Right hindlimb (tissue), 1 donor: ENCODE measurements at regions not wholly inside any gene's neighbourhood (a gene's known extent, or its start where the extent isn't known, plus 50 kb on each side); places are given as distances from the start of the nearest gene placed in this dataset.

Experiments
- DNase-seq: peaks from one replicate; pipeline ENCODE4 v3.0.0-alpha.2; 2018

DNA sequence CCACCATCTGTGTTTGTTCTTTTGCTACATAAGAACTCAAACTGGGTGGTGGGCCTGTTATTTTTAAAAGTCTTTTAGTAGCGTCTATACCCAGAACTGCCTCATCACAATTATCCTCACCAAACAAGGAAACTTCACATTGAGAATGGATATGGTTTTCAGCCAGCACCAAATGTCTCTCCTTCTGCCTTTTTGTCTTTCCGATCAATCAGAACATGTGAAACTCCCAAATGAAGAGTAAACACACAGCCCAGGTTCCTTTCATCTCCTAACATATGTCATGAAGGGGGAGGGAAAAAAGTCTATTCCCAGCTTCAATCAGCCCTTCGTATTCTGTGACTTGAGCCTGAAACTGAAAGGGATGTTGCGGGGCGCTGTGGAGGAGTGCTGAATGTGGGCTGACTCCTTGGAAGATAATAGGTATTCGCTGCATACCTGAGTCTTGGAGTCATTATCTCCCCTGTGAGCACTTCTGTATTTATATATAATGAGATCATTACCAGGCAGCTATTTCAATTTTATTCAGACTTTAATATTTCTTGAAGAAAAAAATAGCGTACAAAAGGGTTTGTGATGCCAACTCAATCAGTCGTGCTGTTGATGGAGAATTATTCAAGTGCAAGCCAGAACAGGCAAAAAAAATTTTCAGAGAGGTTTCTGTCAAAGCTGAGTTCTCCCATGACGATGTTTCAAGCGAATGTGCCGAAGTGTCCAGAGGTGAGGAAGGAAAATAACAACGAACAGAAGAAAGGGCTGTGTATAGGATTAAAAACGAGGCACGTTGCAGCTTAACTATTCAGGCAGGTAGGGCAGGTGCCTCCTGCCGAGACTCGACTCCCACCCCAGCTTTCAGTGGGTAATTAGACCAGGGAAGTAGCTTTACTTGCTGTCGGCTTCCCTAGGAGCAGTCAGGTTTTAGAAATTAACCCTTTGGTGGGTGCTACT is 163.9 kb upstream of the NOCT start:
- DNase-seq = no peak

- DNase-seq = no peak
These were observed 169.9 kb upstream of the NOCT start for GRCh38 chr4:138845664-138846063.

DNA sequence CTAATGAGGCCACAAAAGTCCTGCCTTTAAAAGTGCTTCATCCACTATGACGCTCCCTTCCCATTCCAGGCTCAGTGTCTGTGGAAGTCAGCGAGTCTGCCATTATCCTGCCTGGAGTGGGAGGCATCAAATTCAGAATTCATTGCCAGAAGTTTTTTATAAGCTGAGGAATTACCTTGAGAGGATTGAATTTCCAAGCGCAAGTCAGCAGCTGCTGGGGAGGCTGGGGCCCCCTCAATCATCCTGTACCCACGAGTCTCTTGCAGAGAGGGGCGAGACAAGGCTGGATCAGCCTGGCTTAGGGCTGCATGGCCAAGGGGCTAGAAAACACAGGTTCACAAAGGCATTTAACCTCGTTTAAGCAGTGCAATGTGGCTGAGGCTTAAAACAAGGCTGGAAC is 170.5 kb upstream of the NOCT start:
- no peak for DNase-seq

DNA sequence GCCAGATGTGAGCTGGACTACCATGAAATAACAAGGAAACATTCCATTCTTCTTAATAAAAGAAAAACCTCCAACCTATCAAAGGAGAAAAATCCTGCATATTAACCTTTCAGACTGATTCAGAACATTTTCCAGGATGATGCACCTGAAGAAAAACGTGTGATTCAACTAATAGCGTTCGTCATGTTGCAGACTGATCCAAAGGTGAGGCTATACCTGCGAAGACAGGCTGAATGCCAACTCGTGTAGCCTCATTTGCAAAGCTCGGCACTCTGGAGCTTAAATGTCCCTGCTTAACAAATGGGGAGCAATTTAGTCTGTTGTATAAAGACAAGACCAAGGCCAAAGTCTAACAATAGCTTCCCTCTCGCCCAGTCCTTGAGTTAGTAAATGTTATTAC is 172.0 kb upstream of the NOCT start:
- no peak for DNase-seq

DNA sequence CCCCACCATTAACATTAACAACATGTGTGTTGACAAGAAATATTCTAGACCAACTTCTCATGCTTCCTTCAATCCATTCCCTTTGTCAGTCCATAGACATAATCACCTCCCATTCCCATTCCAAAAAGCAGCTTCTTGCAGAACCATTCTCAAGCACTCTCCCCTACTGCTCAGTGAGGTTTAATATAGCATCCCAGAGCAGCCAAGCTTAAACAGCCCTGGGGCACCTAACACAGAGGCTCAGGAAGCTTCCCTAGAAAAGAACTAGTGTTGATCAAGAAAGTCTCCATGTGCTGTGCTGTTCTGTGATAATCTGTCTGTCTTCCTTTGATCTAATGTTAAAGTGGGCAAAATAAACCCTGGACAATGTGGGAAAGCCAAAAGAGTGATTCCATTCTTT is 174.2 kb upstream of the NOCT start:
- no peak for DNase-seq

DNA sequence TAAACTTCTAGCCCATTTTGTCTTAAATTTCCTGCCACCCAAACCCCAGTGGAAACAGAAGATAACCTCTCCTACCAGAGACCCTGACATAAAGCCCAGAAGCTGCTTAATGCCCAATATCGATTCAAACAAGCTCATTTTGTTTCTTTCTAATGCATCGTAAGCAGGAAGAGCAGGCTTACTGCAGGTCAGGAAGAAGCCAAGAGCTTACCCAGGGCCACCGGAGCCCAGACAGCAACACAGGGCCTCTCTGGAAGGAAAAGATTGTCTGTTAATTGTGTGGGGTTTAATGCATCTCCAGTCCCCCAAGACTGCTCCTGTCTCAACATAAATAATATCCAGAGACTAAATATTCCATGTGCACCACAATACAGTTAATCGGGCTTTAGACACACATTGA is 177.3 kb upstream of the NOCT start:
- DNase-seq = no peak

GRCh38 chr4:138835832-138836533 is 179.6 kb upstream of the NOCT start:
- peak; percentile 43 for DNase-seq

DNA sequence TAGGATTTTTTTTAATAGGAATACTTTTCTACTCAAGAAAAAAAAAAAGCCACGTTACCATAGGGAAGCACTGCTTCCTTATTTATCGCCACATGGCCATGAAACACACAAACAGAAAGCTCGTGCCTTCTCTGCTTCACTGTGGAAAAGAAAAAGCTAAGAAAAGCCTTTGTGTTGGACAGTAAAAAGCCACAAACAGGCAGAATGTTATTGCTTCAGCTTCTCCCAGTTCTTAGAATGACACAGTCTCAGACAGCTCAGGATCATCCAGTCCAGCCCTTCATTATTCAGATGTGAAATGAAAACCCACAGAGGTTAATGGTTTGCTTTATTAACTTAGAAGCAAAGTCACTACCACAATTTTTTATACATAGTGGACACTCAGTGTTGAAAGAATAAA is 181.6 kb upstream of the NOCT start:
- DNase-seq = no peak

GRCh38 chr4:138832563-138832962 is 183.0 kb upstream of the NOCT start:
- no peak for DNase-seq

GRCh38 chr4:138831948-138832347 is 183.6 kb upstream of the NOCT start:
- DNase-seq = no peak

GRCh38 chr4:138828926-138829325 is 186.7 kb upstream of the NOCT start:
- no peak for DNase-seq

DNA sequence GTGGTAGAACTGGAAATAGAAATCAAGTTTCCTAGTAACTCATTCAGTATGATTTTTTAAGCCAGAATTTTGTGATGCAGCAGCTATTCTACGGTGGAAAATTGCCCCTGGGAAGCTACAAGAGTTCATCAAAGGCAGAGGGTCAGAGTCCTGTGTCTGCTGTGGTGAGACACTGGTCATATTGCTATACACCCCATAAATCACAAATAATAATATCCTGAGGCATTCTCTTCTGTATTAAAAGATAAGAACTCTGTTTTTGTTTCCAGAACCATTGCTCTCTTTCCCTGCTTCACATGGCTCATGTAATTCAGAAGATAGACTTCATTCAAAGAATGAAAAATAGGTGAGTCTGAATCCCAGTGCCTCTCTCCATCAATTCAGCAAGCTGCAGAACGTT is 188.8 kb upstream of the NOCT start:
- no peak for DNase-seq

- DNase-seq = no peak
These were observed 189.3 kb upstream of the NOCT start for GRCh38 chr4:138826322-138826721.

- DNase-seq = no peak
These were observed 194.2 kb upstream of the NOCT start for GRCh38 chr4:138821331-138821730.

GRCh38 chr4:138816875-138817274 is 198.7 kb upstream of the NOCT start:
- no peak for DNase-seq

DNA sequence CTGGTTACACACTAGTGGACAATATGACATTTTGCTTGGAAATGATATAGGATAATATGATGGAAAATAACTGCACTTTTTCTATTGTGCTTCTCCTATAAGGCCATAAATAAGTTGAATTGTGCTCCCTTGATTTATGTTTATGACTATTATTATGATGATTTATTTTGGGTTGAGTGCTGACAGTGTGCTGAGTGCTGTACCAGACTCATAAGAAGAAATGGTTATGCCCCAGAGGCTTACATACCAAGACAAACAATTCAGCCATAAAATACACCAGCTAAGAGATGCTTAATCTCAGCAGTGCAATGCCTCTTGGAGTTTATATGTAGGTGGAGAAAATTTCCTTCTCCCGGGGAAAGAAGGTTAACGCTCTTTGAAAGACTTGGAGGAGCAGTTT is 199.8 kb upstream of the NOCT start:
- DNase-seq = no peak

DNA sequence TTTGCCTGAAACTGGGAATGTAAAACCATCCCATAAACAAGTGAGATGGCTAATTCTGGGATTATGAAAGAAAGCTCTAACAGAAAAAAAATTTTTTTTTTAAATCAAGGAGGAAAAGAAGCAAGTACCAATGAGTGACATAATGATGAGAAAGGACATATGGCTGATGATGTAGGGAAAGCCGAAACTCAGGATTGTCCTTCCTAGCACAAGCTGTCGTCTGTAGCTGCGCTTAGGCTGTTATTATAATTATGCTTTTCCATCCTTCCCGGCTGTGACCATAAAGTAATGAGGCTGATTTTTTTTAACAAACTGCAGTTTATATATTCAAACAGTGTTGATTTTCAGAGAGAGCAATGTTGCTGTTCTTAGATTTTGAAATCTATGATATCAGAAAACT is 209.8 kb upstream of the NOCT start:
- no peak for DNase-seq

GRCh38 chr4:138804711-138805110 is 210.9 kb upstream of the NOCT start:
- DNase-seq = no peak

DNA sequence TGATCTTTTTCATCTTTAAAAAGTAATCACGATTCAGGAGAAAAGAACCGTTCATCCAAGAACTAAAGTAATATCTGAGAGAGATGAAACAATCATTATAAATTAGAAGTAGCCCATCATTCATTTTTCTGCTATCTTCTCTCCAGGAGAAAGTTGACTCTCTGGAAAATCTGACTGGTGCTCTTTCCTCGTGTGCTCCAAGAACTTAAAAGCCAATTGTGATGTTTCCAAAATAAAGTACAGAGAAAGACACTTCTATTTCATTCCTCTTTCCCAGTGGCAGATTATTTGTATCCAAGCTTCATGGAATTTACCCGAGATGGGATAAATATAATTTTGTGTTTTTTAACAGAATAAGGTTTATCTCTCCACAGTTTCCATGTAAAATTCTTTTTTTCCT is 212.5 kb upstream of the NOCT start:
- DNase-seq = no peak

- DNase-seq = no peak
These were observed 213.1 kb upstream of the NOCT start for GRCh38 chr4:138802499-138802898.

DNA sequence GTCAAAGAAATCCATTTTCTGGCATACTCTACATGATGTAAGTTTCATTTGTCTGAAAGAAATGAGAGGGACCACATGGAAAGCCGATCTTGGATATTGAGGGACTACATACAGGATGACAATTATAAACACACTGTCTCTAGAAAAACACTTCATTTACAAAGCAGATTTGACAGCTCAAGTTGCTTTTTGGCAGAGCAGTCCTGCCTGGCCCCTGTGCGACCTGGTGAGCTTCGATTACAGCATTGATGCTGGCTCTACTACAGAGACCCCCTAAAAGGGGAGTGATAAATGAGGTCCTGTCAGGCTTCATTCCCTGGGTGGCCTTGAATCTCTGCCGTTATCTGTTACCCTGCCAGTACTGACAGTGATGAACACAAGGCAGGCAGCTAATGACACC is 215.2 kb upstream of the NOCT start:
- DNase-seq = no peak

DNA sequence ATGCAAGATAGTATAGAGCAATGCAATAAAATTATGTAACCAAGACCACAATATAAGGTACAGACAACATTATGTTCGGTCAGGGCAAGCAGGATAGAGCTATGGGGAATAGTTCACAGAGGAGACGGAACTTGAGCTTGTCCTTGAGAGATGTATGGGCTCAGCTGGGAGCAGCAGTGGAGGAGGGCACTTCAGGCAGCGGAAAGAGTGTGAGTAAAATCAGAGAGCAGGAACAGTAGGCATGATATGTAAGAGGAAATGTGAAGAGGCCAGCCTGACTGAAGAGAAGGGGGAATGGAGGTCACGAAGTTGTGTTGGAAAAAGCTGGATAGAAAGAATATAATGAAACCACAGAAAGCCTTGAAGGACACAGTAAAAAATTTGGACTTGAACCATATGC is 217.2 kb upstream of the NOCT start:
- DNase-seq = no peak

DNA sequence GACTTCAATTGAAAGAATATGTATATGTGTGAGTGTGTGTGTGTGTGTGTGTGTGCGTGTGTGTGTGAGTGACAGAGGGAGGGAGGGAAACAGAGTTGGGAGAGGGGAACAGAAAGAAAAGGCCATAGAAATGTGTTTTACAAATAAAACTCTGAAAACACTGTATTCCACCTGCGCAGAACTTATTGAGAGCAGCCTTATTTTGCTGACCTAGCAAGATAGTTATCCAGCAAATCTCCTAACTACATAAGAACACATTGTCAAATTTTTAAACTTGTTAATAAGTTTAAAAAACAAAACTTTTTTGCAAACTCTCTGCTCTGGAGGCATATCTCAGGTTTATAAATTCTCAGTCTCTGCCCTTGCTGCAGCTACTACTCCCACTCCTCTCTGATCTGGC is 217.9 kb upstream of the NOCT start:
- no peak for DNase-seq

GRCh38 chr4:138796761-138797160 is 218.8 kb upstream of the NOCT start:
- no peak for DNase-seq
